Epithelial cell of esophagus (primary cell): ENCODE measurements at regions not wholly inside any gene's neighbourhood (a gene's known extent, or its start where the extent isn't known, plus 50 kb on each side); places are given as distances from the start of the nearest gene placed in this dataset.

Experiments used
- DNase-seq: peaks from one replicate; pipeline ENCODE4 v3.0.0; 2010; ENCODE audit warnings: low read depth
- H3K4me3 ChIP-seq: 2 replicates; pipeline ENCODE4 v1.5.1; 2011; ENCODE audit warnings: mild to moderate bottlenecking, low read length, control low read depth
- CTCF ChIP-seq: IDR thresholded peaks from 2 replicates; pipeline ENCODE4 v1.5.1; 2011; ENCODE audit warnings: low read depth, mild to moderate bottlenecking, low read length, control low read depth, inconsistent platforms; ENCODE audit not compliant: insufficient read depth; ENCODE audit errors: missing control alignments

- H3K4me3 ChIP-seq, result no peak overlapping the region
- peak; percentile 17 for DNase-seq
- TF ChIP-seq CTCF, result no peak
Measured at GRCh38 chr3:99410789-99411311, 227.5 kb upstream of the COL8A1 start.

GRCh38 chr3:99409961-99410360, 228.4 kb upstream of the COL8A1 start:
- DNase-seq, result no peak
- H3K4me3 ChIP-seq, result no peak overlapping the region
- no peak for TF ChIP-seq CTCF

GRCh38 chr3:99407257-99407656, 231.1 kb upstream of the COL8A1 start:
- no peak overlapping the region for H3K4me3 ChIP-seq
- no peak for DNase-seq
- no peak for TF ChIP-seq CTCF

- no peak for TF ChIP-seq CTCF
- no peak for DNase-seq
- H3K4me3 ChIP-seq, result no peak overlapping the region
Measured at GRCh38 chr3:99402755-99403154, 235.6 kb upstream of the COL8A1 start.

- no peak for TF ChIP-seq CTCF
- peak; percentile 71 for DNase-seq
- no peak overlapping the region for H3K4me3 ChIP-seq
Measured at GRCh38 chr3:99400352-99400751, 238.0 kb upstream of the COL8A1 start.

GRCh38 chr3:99396651-99397275, 241.6 kb upstream of the COL8A1 start:
- no peak overlapping the region for H3K4me3 ChIP-seq
- DNase-seq, result no peak
- no peak for TF ChIP-seq CTCF
